HFF-Myc (cell line): ENCODE measurements at regions not wholly inside any gene's neighbourhood (a gene's known extent, or its start where the extent isn't known, plus 50 kb on each side); places are given as distances from the start of the nearest gene placed in this dataset.

Experiments used
- DNase-seq: peaks from one replicate; pipeline ENCODE4 v3.0.0-alpha.2; 2011; ENCODE audit warnings: low read depth; ENCODE audit errors: extremely low read depth
- H3K4me3 ChIP-seq: replicated peaks from 2 replicates; pipeline ENCODE4 v1.5.1; 2011; ENCODE audit warnings: low read depth, mild to moderate bottlenecking, control low read depth, low read length
- TF ChIP-seq, protein P1 (sequence below): IDR thresholded peaks from 2 replicates; pipeline ENCODE4 v1.5.1; 2012; ENCODE audit warnings: mild to moderate bottlenecking, low read depth, low read length, control low read depth; ENCODE audit errors: missing control alignments

DNA sequence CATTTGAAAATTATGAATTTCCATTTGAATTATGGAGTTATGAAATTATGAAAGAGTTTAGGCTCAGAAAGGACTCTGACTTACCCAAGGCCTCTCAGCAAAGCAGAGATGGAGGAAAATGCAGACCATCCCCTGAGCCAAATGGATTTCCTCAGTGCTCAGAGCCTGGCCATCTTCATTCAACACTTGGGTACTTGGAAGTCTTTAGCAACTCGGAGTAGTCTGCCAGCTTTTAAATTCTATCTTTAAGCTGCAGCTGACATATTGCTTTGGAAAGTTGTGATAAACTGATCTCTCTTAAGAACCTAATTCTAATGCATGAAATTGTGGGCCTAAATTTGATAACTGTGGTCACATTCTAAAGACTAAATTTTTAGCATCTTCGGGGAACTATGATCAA is 315.4 kb downstream of the SAMD5 start:
- TF ChIP-seq, protein P1, sequence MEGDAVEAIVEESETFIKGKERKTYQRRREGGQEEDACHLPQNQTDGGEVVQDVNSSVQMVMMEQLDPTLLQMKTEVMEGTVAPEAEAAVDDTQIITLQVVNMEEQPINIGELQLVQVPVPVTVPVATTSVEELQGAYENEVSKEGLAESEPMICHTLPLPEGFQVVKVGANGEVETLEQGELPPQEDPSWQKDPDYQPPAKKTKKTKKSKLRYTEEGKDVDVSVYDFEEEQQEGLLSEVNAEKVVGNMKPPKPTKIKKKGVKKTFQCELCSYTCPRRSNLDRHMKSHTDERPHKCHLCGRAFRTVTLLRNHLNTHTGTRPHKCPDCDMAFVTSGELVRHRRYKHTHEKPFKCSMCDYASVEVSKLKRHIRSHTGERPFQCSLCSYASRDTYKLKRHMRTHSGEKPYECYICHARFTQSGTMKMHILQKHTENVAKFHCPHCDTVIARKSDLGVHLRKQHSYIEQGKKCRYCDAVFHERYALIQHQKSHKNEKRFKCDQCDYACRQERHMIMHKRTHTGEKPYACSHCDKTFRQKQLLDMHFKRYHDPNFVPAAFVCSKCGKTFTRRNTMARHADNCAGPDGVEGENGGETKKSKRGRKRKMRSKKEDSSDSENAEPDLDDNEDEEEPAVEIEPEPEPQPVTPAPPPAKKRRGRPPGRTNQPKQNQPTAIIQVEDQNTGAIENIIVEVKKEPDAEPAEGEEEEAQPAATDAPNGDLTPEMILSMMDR = no peak
- no peak overlapping the region for H3K4me3 ChIP-seq
- no peak for DNase-seq

DNA sequence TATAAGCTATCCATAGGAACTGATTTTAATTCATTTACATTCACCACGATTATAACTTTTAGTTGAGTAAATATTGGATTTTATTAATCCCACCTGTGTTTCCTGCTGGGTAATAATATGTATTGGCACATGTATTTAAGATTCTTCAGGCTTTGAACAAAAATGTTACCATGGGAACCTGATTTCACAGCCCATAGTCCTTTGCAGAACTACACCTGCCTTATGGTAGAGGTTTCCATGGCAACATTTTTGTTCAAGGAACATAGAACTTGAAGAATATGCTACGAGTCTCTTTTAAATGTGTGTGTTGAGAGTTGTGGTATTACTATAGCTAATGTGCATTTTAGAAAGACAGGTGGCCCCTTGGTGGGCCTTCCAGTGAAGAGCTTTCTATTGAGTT is 317.4 kb downstream of the SAMD5 start:
- no peak for DNase-seq
- H3K4me3 ChIP-seq = no peak overlapping the region
- TF ChIP-seq, protein P1 = no peak

DNA sequence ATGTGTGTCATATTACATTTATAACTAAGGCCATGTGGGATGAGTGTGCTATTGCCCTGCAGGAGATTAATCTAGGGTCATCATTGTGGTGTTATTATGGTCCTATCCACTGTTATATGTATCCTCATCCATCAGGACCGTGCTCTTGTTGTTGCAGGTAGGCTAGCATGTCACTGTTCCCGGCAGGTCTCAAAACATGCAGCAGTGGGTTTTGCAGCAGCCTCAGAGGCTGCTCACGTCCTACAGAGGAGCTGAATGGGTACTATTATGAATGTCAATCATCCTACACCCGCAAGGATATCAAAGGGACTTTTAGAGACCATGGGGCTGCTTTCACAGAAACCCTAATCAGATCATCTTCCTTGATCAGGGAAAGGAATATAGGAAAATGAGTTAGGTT is 318.2 kb downstream of the SAMD5 start:
- TF ChIP-seq, protein P1 = no peak
- no peak overlapping the region for H3K4me3 ChIP-seq
- DNase-seq = no peak

DNA sequence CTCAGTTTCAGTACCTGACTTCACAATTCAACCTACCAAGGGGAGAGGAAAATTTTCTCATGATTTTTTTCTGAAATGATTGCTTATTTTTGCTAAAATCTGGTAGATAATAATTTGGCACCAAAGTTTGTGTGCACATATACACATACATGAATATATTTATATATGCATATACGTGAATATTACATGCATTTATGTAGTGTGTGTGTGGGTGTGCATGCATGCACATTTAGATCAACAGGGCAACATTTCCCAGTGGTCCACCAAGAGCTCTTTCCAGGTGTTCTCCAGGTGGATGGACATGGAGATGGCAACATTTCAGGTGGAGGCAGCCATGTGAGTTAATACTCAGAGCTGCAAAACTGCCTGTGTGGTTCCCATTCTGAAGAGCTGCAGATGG is 320.9 kb downstream of the SAMD5 start:
- TF ChIP-seq, protein P1 = no peak

DNA sequence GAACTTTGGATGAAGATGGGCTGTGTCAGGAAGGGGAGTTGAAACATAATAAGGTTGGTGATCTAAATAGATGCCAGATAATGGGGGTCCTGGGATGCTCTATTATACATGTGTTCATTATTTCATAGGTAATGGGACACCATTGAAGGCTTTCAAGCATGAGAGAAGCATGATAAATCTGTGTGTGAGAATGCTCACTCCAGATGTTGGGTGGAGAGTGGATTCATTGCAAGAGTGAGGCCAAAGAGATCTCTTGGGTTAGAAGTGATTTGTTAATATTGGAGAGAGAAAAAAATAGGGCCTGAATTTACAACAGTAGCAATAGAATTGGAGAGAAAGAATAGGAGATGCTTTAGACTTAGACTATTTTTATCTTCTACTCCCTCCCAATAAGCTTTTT is 321.3 kb downstream of the SAMD5 start:
- no peak overlapping the region for H3K4me3 ChIP-seq
- TF ChIP-seq, protein P1 = no peak
- DNase-seq = no peak

More for the DNA sequence above, 320.9 kb downstream of the SAMD5 start:
- no peak overlapping the region for H3K4me3 ChIP-seq
- DNase-seq = no peak

DNA sequence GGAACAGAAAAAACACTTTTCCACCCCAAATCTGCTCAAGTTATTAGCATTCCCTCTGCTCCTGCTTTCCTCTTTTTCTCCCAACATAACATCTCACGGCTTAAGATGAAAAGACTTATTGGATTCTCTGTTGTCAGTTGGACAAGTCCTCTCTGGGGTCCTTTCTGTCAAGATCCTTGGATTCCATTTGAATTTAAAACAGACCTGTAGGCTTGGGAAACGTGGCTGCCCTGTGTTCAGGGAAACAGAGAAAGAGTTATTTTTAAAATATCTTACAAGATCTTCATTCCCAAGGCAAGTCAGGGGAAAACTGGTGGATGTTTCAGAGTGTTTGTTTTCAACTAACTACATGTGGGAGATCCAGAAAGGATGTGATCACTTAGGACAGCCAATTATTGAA is 322.9 kb downstream of the SAMD5 start:
- no peak overlapping the region for H3K4me3 ChIP-seq
- TF ChIP-seq, protein P1 = no peak
- no peak for DNase-seq

DNA sequence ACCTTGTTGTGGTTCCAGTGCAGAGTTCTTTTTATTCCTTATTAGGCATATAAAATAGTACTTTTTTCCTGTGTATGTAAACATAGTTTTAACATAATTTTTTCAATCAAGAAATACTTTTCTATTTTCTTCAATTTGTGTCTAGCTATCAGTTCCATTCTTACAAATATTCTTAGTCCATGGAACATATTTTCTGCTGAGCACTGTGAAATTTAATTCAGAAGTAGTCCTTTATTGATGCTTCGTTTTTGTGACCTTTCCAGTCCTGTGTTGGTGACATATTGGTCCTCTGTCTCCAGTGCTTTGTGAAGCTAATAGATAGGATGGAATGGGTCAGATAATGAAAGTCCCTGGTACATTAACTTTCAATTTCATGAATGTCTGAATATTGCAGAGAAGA is 325.1 kb downstream of the SAMD5 start:
- TF ChIP-seq, protein P1 = no peak
- H3K4me3 ChIP-seq = no peak overlapping the region
- no peak for DNase-seq
